ENCODE measurements at regions not wholly inside any gene's neighbourhood (a gene's known extent, or its start where the extent isn't known, plus 50 kb on each side); places are given as distances from the start of the nearest gene placed in this dataset.
"Not testable (repeated sequence)": the region's sequence is repeated elsewhere in the genome, so short reads cannot be mapped to it uniquely, and the experiment has no call there.

GRCh38 chr6:118719351-118720124, 68.1 kb upstream of the CEP85L start:
- no peak for DNase-seq (ENCODE audit: low read depth)
- TF ChIP-seq CTCF (conservative IDR thresholded peaks at IDR 0.05; ENCODE audit: low read length) = no peak
- H3K4me3 ChIP-seq (ENCODE audit: low read length) = no peak overlapping the region

DNA sequence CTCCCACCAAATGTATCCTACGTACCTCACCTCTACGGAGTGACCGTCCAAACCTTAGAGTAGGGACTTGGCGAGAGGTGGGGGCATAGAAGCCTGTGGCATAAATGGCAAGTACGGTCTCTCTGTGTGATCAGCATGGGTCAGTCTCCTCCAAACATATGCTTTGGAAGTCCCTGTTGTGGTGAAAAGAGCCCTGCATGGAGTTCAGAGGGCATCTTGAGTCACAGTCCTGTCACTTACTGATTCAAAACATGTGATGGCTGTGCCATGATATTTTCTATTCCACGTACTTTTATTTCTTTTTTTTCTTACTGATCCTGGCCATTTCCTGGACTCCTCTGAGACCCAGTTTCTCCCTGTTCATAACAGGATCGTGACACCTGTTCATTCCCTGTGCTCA, 67.5 kb upstream of the CEP85L start:
- no peak for TF ChIP-seq CTCF (conservative IDR thresholded peaks at IDR 0.05; ENCODE audit: low read length)
- no peak for DNase-seq (ENCODE audit: low read depth)
- H3K4me3 ChIP-seq (ENCODE audit: low read length) = no peak overlapping the region

DNA sequence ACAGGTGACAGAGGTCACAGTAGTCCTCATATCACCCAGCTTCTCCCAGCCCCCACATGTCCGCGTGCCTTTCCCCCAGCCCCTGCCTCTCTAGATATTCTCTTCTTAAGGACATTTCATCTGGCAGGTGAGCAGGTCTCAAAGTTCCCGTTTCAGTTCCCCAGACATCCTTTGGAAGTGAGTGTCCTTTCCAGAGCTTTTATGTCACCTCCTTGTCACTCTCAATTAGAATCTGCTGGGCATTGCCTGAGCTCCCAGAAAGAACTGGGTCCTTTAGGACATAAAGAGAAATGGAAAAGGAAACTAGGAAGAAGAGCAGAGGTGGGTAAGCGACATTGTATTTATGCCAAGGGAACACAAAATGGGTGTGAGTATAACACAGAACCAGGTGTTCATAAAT, 66.9 kb upstream of the CEP85L start:
- H3K4me3 ChIP-seq (ENCODE audit: low read length) = no peak overlapping the region
- DNase-seq (ENCODE audit: low read depth) = no peak
- TF ChIP-seq CTCF (conservative IDR thresholded peaks at IDR 0.05; ENCODE audit: low read length) = no peak

- no peak for TF ChIP-seq CTCF (conservative IDR thresholded peaks at IDR 0.05; ENCODE audit: low read length)
- DNase-seq (ENCODE audit: low read depth) = no peak
- no peak overlapping the region for H3K4me3 ChIP-seq (ENCODE audit: low read length)
These were observed 65.7 kb upstream of the CEP85L start for GRCh38 chr6:118717106-118717505.

- not testable (repeated sequence) for H3K4me3 ChIP-seq (ENCODE audit: low read length); DNase-seq (ENCODE audit: low read depth)
These were observed 64.5 kb upstream of the CEP85L start for GRCh38 chr6:118715907-118716306.

DNA sequence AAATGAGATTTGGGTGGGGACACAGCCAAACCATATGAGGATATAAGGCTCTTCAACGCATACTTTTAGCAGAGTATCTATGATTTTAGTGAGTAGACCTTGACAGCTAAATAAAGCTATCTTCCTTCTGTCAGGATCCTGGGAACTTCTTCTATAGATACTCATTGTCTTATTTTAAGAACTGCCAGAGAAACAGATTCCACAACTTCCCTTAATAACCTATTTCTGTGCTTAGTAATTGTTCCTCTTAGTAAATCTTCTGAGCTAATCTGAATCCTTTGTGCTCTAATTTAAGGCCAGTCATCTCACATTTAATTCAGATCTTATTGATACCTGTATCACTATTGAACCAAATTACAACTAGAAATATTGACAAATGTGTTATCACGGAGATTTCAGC, 64.0 kb upstream of the CEP85L start:
- no peak for DNase-seq (ENCODE audit: low read depth)
- TF ChIP-seq CTCF (conservative IDR thresholded peaks at IDR 0.05; ENCODE audit: low read length) = no peak
- H3K4me3 ChIP-seq (ENCODE audit: low read length) = no peak overlapping the region

DNA sequence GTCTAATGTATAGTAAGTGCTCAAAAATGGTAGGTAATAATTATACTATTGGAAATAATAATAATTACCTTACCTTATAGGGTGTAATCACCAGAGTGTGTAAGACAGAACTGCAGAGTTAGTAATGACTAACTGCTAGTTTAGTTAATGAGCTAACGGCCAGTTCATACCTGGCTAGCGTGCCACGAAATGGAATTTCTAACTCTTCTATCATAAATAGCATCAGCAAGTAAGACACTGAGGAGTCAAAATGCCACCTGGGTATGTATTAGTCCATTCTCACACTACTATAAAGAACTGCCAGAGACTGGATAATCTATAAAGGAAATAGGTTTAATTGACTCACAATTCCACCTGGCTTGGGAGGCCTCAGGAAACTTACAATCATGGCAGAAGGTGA, 63.4 kb upstream of the CEP85L start:
- DNase-seq (ENCODE audit: low read depth) = no peak
- TF ChIP-seq CTCF (conservative IDR thresholded peaks at IDR 0.05; ENCODE audit: low read length) = no peak
- no peak overlapping the region for H3K4me3 ChIP-seq (ENCODE audit: low read length)
